GM04503 (cell line): ENCODE measurements at regions not wholly inside any gene's neighbourhood (a gene's known extent, or its start where the extent isn't known, plus 50 kb on each side); places are given as distances from the start of the nearest gene placed in this dataset.
"Not testable (repeated sequence)": the region's sequence is repeated elsewhere in the genome, so short reads cannot be mapped to it uniquely, and the experiment has no call there.

Experiments
- DNase-seq: peaks from one replicate; pipeline ENCODE4 v3.0.0-alpha.2; 2012; ENCODE audit warnings: low read depth

GRCh38 chr5:114054594-114054993 is 307.3 kb upstream of the KCNN2 start:
- no peak for DNase-seq

GRCh38 chr5:114055318-114056184 is 306.3 kb upstream of the KCNN2 start:
- no peak for DNase-seq

- no peak for DNase-seq
These were observed 305.7 kb upstream of the KCNN2 start for GRCh38 chr5:114056185-114056538.

- DNase-seq: no peak
These were observed 301.0 kb upstream of the KCNN2 start for GRCh38 chr5:114060866-114061265.

- DNase-seq: no peak
These were observed 298.7 kb upstream of the KCNN2 start for GRCh38 chr5:114062932-114063867.

GRCh38 chr5:114065912-114066311 is 296.0 kb upstream of the KCNN2 start:
- no peak for DNase-seq

GRCh38 chr5:114070093-114070722 is 291.7 kb upstream of the KCNN2 start:
- no peak for DNase-seq

- DNase-seq: no peak
These were observed 272.6 kb upstream of the KCNN2 start for GRCh38 chr5:114089259-114089658.

- DNase-seq: no peak
These were observed 264.3 kb upstream of the KCNN2 start for GRCh38 chr5:114097570-114097969.

GRCh38 chr5:114099161-114099560 is 262.7 kb upstream of the KCNN2 start:
- no peak for DNase-seq

- no peak for DNase-seq
These were observed 260.7 kb upstream of the KCNN2 start for GRCh38 chr5:114101153-114101552.

GRCh38 chr5:114113604-114114003 is 248.3 kb upstream of the KCNN2 start:
- no peak for DNase-seq

- DNase-seq: no peak
These were observed 244.9 kb upstream of the KCNN2 start for GRCh38 chr5:114116981-114117380.

GRCh38 chr5:114118511-114118910 is 243.4 kb upstream of the KCNN2 start:
- DNase-seq: no peak

- no peak for DNase-seq
These were observed 241.7 kb upstream of the KCNN2 start for GRCh38 chr5:114120166-114120565.

- no peak for DNase-seq
These were observed 239.0 kb upstream of the KCNN2 start for GRCh38 chr5:114122852-114123251.

GRCh38 chr5:114123654-114124053 is 238.2 kb upstream of the KCNN2 start:
- DNase-seq: no peak

GRCh38 chr5:114146398-114146797 is 215.5 kb upstream of the KCNN2 start:
- DNase-seq: no peak

- no peak for DNase-seq
These were observed 213.6 kb upstream of the KCNN2 start for GRCh38 chr5:114148253-114148652.

- not testable (repeated sequence) for DNase-seq
These were observed 213.1 kb upstream of the KCNN2 start for GRCh38 chr5:114148728-114149127.

GRCh38 chr5:114152656-114153360 is 209.1 kb upstream of the KCNN2 start:
- DNase-seq: no peak

- no peak for DNase-seq
These were observed 208.5 kb upstream of the KCNN2 start for GRCh38 chr5:114153392-114153791.
